ENCODE measurements at regions not wholly inside any gene's neighbourhood (a gene's known extent, or its start where the extent isn't known, plus 50 kb on each side); places are given as distances from the start of the nearest gene placed in this dataset.

DNA sequence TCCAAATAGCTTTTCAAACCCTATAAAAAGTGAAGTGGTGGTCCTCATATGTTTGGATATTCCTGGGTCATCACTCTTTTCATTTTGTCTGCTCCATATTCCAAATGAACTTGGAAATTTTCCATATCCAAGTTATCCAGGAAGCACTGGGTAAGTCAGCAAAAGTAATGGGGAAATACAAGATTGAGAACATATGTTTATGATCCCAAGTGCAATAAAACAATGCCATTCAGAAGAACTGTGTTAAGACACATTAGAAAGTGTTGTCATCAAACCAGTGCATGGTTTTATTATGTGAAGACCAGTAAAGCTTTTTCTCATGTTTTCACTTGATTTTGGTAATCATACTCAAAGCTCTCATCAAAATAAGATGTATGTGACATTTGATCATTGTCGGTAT is 363.4 kb downstream of the RPRM start:
- Histone ChIP-seq H2AFZ (ENCODE audit: low read length) (no peak overlapping the region), H3K27ac (ENCODE audit: low read depth, low read length) (no peak overlapping the region), H3K27me3 (ENCODE audit: insufficient read depth, low read length) (no peaks in the 10 kb centered on the region), H3K4me3 (ENCODE audit: insufficient read depth, low read length) (no peak overlapping the region), H3K9me3 (ENCODE audit: low read depth, low read length) (no peaks in the 10 kb centered on the region), H3K4me2 (ENCODE audit: insufficient read depth, low read length) (no peak overlapping the region), H3K79me2 (ENCODE audit: insufficient read depth, low read length) (no peaks in the 10 kb centered on the region), H4K20me1 (ENCODE audit: insufficient read depth, low read length) (no peaks in the 10 kb centered on the region), H3K4me1 (ENCODE audit: insufficient read depth, low read length) (no peaks in the 10 kb centered on the region), H3K36me3 (ENCODE audit: insufficient read depth, low read length) (no peaks in the 10 kb centered on the region)
- no peak for DNase-seq (ENCODE audit: insufficient read length, low spot score, missing footprints)
- TF ChIP-seq, protein P1, sequence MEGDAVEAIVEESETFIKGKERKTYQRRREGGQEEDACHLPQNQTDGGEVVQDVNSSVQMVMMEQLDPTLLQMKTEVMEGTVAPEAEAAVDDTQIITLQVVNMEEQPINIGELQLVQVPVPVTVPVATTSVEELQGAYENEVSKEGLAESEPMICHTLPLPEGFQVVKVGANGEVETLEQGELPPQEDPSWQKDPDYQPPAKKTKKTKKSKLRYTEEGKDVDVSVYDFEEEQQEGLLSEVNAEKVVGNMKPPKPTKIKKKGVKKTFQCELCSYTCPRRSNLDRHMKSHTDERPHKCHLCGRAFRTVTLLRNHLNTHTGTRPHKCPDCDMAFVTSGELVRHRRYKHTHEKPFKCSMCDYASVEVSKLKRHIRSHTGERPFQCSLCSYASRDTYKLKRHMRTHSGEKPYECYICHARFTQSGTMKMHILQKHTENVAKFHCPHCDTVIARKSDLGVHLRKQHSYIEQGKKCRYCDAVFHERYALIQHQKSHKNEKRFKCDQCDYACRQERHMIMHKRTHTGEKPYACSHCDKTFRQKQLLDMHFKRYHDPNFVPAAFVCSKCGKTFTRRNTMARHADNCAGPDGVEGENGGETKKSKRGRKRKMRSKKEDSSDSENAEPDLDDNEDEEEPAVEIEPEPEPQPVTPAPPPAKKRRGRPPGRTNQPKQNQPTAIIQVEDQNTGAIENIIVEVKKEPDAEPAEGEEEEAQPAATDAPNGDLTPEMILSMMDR (IDR thresholded peaks at IDR 0.05; ENCODE audit: extremely low read depth, low read depth, low read length): no peak

DNA sequence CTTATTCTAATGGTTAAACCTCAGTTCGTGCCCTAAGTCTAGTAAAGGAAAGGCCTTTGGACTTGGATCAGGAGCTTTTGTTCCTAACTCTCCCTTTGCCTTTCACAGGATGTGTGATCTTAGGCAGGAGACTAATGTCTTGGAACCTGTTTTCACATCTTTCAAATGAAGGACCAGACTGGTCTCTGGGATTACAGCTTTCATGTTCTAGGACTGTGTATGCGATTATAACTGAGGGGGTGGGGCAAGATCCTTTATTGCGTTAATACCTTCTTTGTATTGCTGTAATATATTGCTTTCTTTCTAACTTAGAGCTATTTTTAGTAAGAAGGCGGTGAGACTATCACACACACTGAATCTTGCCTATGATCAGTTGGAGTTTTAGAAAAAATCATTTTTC is 368.1 kb downstream of the RPRM start:
- Histone ChIP-seq H3K36me3 (ENCODE audit: insufficient read depth, low read length) (no peaks in the 10 kb centered on the region), H3K9me3 (ENCODE audit: low read depth, low read length) (no peaks in the 10 kb centered on the region), H4K20me1 (ENCODE audit: insufficient read depth, low read length) (no peaks in the 10 kb centered on the region), H3K4me3 (ENCODE audit: insufficient read depth, low read length) (no peak overlapping the region), H3K27ac (ENCODE audit: low read depth, low read length) (no peak overlapping the region), H3K79me2 (ENCODE audit: insufficient read depth, low read length) (no peaks in the 10 kb centered on the region), H3K27me3 (ENCODE audit: insufficient read depth, low read length) (no peaks in the 10 kb centered on the region), H2AFZ (ENCODE audit: low read length) (no peak overlapping the region), H3K4me1 (ENCODE audit: insufficient read depth, low read length) (no peaks in the 10 kb centered on the region), H3K4me2 (ENCODE audit: insufficient read depth, low read length) (no peak overlapping the region)
- DNase-seq (ENCODE audit: insufficient read length, low spot score, missing footprints): no peak
- TF ChIP-seq, protein P1 (IDR thresholded peaks at IDR 0.05; ENCODE audit: extremely low read depth, low read depth, low read length): no peak

DNA sequence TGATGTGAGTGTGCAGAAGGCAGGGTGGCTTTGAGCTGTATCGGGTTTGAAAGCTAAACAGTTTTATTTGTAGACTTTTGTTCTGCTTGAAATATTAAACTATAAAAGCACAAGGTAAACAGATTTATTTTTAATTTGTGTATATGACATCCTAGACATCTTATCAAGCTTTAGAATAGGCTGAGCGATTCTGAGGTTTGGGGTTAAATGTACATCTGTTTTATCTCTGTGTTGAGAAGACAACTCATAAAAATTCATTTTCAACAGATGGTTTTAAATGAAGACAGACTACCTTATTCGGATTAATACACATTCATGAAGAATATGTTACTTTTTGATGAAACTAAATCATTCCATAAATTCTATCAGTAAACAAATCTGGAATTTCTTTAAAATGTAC is 368.8 kb downstream of the RPRM start:
- Histone ChIP-seq H3K27ac (ENCODE audit: low read depth, low read length) (no peak overlapping the region), H3K27me3 (ENCODE audit: insufficient read depth, low read length) (no peaks in the 10 kb centered on the region), H3K79me2 (ENCODE audit: insufficient read depth, low read length) (no peaks in the 10 kb centered on the region), H3K4me3 (ENCODE audit: insufficient read depth, low read length) (no peak overlapping the region), H3K4me2 (ENCODE audit: insufficient read depth, low read length) (no peak overlapping the region), H2AFZ (ENCODE audit: low read length) (no peak overlapping the region), H4K20me1 (ENCODE audit: insufficient read depth, low read length) (no peaks in the 10 kb centered on the region), H3K4me1 (ENCODE audit: insufficient read depth, low read length) (no peaks in the 10 kb centered on the region), H3K36me3 (ENCODE audit: insufficient read depth, low read length) (no peaks in the 10 kb centered on the region), H3K9me3 (ENCODE audit: low read depth, low read length) (no peaks in the 10 kb centered on the region)
- DNase-seq (ENCODE audit: insufficient read length, low spot score, missing footprints): no peak
- TF ChIP-seq, protein P1 (IDR thresholded peaks at IDR 0.05; ENCODE audit: extremely low read depth, low read depth, low read length): no peak

DNA sequence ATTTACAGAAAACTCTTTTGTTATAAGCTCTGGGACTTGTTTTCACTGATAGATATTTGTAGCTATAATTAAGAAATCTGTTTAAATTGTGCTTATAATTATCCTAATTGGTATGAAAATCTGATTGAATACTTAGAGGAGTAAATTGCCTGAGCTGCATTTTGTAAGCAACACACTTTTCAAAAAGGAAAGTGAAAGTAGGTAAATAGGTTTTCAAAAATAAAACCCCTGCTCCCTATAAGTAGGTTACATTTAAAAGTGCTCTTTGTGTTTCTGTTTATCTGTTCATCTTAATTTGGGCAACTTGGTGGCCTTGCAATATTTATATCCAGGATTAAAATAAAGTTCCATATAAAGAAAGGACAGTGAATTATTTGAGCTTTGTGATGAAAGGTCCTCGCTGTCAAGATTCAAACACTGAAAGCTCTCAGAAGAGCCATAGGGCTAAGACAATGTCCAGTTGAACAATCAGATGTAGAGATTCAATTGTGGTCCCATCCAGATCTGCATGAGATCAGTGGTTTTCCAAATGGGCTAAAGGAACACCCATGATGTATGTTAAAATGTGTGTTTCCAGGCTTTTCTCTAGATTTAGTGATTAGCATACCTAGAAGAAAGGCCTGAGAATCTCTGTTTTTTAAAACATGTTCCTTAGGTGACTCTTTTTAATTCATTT is 371.6 kb downstream of the RPRM start:
- Histone ChIP-seq H3K79me2 (ENCODE audit: insufficient read depth, low read length) (no peaks in the 10 kb centered on the region), H4K20me1 (ENCODE audit: insufficient read depth, low read length) (no peaks in the 10 kb centered on the region), H3K4me1 (ENCODE audit: insufficient read depth, low read length) (no peaks in the 10 kb centered on the region), H3K9me3 (ENCODE audit: low read depth, low read length) (no peaks in the 10 kb centered on the region), H2AFZ (ENCODE audit: low read length) (no peak overlapping the region), H3K27ac (ENCODE audit: low read depth, low read length) (no peak overlapping the region), H3K27me3 (ENCODE audit: insufficient read depth, low read length) (no peaks in the 10 kb centered on the region), H3K4me3 (ENCODE audit: insufficient read depth, low read length) (no peak overlapping the region), H3K36me3 (ENCODE audit: insufficient read depth, low read length) (no peaks in the 10 kb centered on the region), H3K4me2 (ENCODE audit: insufficient read depth, low read length) (no peak overlapping the region)
- TF ChIP-seq, protein P1 (IDR thresholded peaks at IDR 0.05; ENCODE audit: extremely low read depth, low read depth, low read length): no peak
- no peak for DNase-seq (ENCODE audit: insufficient read length, low spot score, missing footprints)

Data from osteoblast (primary cell).